K562 (cell line): ENCODE measurements at regions not wholly inside any gene's neighbourhood (a gene's known extent, or its start where the extent isn't known, plus 50 kb on each side); places are given as distances from the start of the nearest gene placed in this dataset.

Source experiments
- ATAC-seq: fragments of 200-7000 bp; cut with Tn5 transposase; 3 replicates; pipeline ENCODE4 v1.9.1; 2020; ENCODE audit warnings: moderate library complexity
- BruUV-seq: library from RNA; stranded (reverse); fragments of 400-500 nt; replicated peaks from 2 replicates; lab custom pipeline; 2021; lab: Mats Ljungman, UMichigan
- CTCF ChIA-PET: fragments of 300-600 bp; formaldehyde crosslinking; extraction: SDS; loops from one replicate; lab custom pipeline; 2021; ENCODE audit warnings: low intra/inter-chr PET ratio; lab: Yijun Ruan, JAX
- POLR2A ChIA-PET: fragments of 300-600, 350-650 bp; sonication (Branson Sonifier 250); formaldehyde crosslinking; extraction: SDS; loops from one replicate; lab custom pipeline; 2021; ENCODE audit warnings: antibody characterized with exemption, inconsistent platforms; lab: Yijun Ruan, JAX
- DNase-seq, 4 experiments: peaks; one replicate each; pipeline versions ENCODE4 v3.0.0 to v3.0.0-alpha.2; 2011 to 2018; ENCODE audit warnings: low spot score in 3 of 4, mixed read lengths in 3 of 4; ENCODE audit errors: extremely low read depth in 1 of 4
- FAIRE-seq: peaks from 2 replicates; lab custom pipeline; 2011; peaks lifted over from hg19 to GRCh38; lab: Jason Lieb, UNC
- H2AFZ ChIP-seq: 2 replicates; pipeline ENCODE4 v1.6.0; 2011; ENCODE audit warnings: low read depth, low read length, control low read depth, inconsistent platforms
- H3K27ac ChIP-seq: fragments of 200-600 bp; 3 replicates; pipeline ENCODE4 v1.8.0; 2011; ENCODE audit warnings: low read depth, mild to moderate bottlenecking, control low read depth, inconsistent platforms, low read length, moderate library complexity, mixed read lengths; ENCODE audit errors: extremely low read depth
- H3K27me3 ChIP-seq, 2 experiments: fragments of 300-600 bp in 1 of 2; 2 replicates in 1 of 2; 3 replicates in 1 of 2; pipeline versions ENCODE4 v1.6.0 to v1.8.0; 2011; ENCODE audit warnings: inconsistent platforms in 2 of 2, low read length in 2 of 2, mild to moderate bottlenecking in 1 of 2, mixed read lengths in 1 of 2, moderate library complexity in 1 of 2; ENCODE audit not compliant: control insufficient read depth in 2 of 2, insufficient read depth in 2 of 2
- H3K36me3 ChIP-seq: fragments of 300-600 bp; 3 replicates; pipeline ENCODE4 v1.8.0; 2011; ENCODE audit warnings: mild to moderate bottlenecking, low read length, inconsistent platforms; ENCODE audit not compliant: control insufficient read depth, insufficient read depth
- H3K4me1 ChIP-seq, 2 experiments: fragments of 200-600 bp in 1 of 2; replicated peaks in 1 of 2; 2 replicates in 1 of 2; 3 replicates in 1 of 2; pipeline versions ENCODE4 v1.5.1 to v1.8.0; 2011; ENCODE audit warnings: inconsistent platforms in 2 of 2, low read length in 2 of 2, mild to moderate bottlenecking in 1 of 2, mixed read lengths in 1 of 2, moderate library complexity in 1 of 2; ENCODE audit not compliant: control insufficient read depth in 2 of 2, insufficient read depth in 2 of 2
- H3K4me2 ChIP-seq: 2 replicates; pipeline ENCODE4 v1.6.1; 2011; ENCODE audit warnings: low read length, control low read depth, inconsistent platforms, mixed read lengths; ENCODE audit not compliant: insufficient read depth
- H3K4me3 ChIP-seq: fragments of 200-600 bp; sonication (generic), shearing (Covaris generic); 2 replicates; pipeline ENCODE4 v1.5.1; 2016; ENCODE audit warnings: control low read depth, inconsistent platforms
- H3K79me2 ChIP-seq: fragments of 200-600 bp; 3 replicates; pipeline ENCODE4 v1.8.0; 2011; ENCODE audit warnings: low read length, inconsistent platforms; ENCODE audit not compliant: control insufficient read depth, insufficient read depth
- H3K9ac ChIP-seq, 2 experiments: 2 replicates each; pipeline versions ENCODE4 v1.6.0 to v1.6.1; 2011; ENCODE audit warnings: low read depth in 2 of 2, low read length in 2 of 2, control low read depth in 1 of 2, inconsistent platforms in 1 of 2, mild to moderate bottlenecking in 1 of 2, mixed read lengths in 1 of 2; ENCODE audit not compliant: insufficient read depth in 1 of 2
- H3K9me1 ChIP-seq: one replicate; pipeline ENCODE4 v1.6.0; 2011; ENCODE audit warnings: inconsistent platforms, mild to moderate bottlenecking, low read length, moderate library complexity; ENCODE audit not compliant: control insufficient read depth, insufficient read depth
- H3K9me3 ChIP-seq: replicated peaks from 2 replicates; pipeline ENCODE4 v1.5.1; 2011; ENCODE audit warnings: low read depth, low read length, inconsistent platforms; ENCODE audit not compliant: control insufficient read depth, insufficient read depth
- H4K20me1 ChIP-seq: replicated peaks from 2 replicates; pipeline ENCODE4 v1.6.1; 2011; ENCODE audit warnings: low read length, inconsistent platforms, mixed read lengths; ENCODE audit not compliant: control insufficient read depth, insufficient read depth
- BRD9 ChIP-seq: fragments of 450-650 bp; IDR thresholded peaks from 2 replicates; pipeline ENCODE4 v1.6.1; 2018; ENCODE audit warnings: low read depth; ENCODE audit not compliant: partially characterized antibody
- CCAR2 ChIP-seq: fragments of 200-400 bp; formaldehyde crosslinking; IDR thresholded peaks from 2 replicates; pipeline ENCODE4 v1.6.1; 2017; ENCODE audit warnings: mild to moderate bottlenecking, low read depth, low read length
- FOXP4 ChIP-seq: sonication (generic); formaldehyde crosslinking; IDR thresholded peaks from 2 replicates; pipeline ENCODE4 v1.8.0; 2022; ENCODE audit warnings: mild to moderate bottlenecking, missing genetic modification reagents, borderline replicate concordance
- GABPB2 ChIP-seq: fragments of 250-450 bp; sonication (Bioruptor Pico); conservative IDR thresholded peaks from 2 replicates; pipeline ENCODE4 v1.5.1; 2021; ENCODE audit warnings: mild to moderate bottlenecking
- HEY1 ChIP-seq: fragments of 250-450 bp; sonication (Bioruptor Pico); IDR thresholded peaks from 2 replicates; pipeline ENCODE4 v1.5.0; 2020; ENCODE audit warnings: mild to moderate bottlenecking, moderate library complexity, borderline replicate concordance
- HMG20A ChIP-seq: fragments of 450-650 bp; formaldehyde crosslinking; conservative IDR thresholded peaks from 2 replicates; pipeline ENCODE4 v1.4.0; 2020; ENCODE audit warnings: mild to moderate bottlenecking, mixed read lengths
- MCM7 ChIP-seq, 2 experiments: fragments of 450-650 bp; IDR thresholded peaks; 2 replicates each; pipeline ENCODE4 v1.6.1; 2016 to 2018
- MYC ChIP-seq, 2 experiments: fragments of 250-450 bp in 1 of 2; sonication (Bioruptor Pico) in 1 of 2; IDR thresholded peaks; 2 replicates each; pipeline versions ENCODE4 v1.5.1 to v1.6.1; 2012 to 2021; ENCODE audit warnings: low read depth in 2 of 2, borderline replicate concordance in 1 of 2, improper control_type of control experiment in 1 of 2, low read length in 1 of 2, mild to moderate bottlenecking in 1 of 2, moderate library complexity in 1 of 2
- NR0B1 ChIP-seq: fragments of 450-650 bp; IDR thresholded peaks from one replicate; pipeline ENCODE4 v1.6.1; 2018; ENCODE audit warnings: mild to moderate bottlenecking, moderate library complexity; ENCODE audit not compliant: partially characterized antibody
- SAFB ChIP-seq: fragments of 200-400 bp; formaldehyde crosslinking; IDR thresholded peaks from 2 replicates; pipeline ENCODE4 v1.6.1; 2017; ENCODE audit warnings: low read depth, low read length, borderline replicate concordance
- SIRT6 ChIP-seq: IDR thresholded peaks from one replicate; pipeline ENCODE4 v1.6.1; 2012; ENCODE audit warnings: low read depth, mild to moderate bottlenecking, control low read depth, inconsistent platforms, low read length, moderate library complexity
- ZBTB17 ChIP-seq: fragments of 450-650 bp; formaldehyde crosslinking; IDR thresholded peaks from 2 replicates; pipeline ENCODE4 v1.4.0; 2020; ENCODE audit warnings: mild to moderate bottlenecking
- ZBTB34 ChIP-seq: fragments of 250-450 bp; sonication (Bioruptor Pico); IDR thresholded peaks from 2 replicates; pipeline ENCODE4 v1.8.0; 2021; ENCODE audit warnings: mild to moderate bottlenecking, moderate library complexity
- ZFP36 ChIP-seq: fragments of 150-350 bp; IDR thresholded peaks from 2 replicates; pipeline ENCODE4 v1.6.1; 2018; ENCODE audit warnings: low read length, low read depth; ENCODE audit not compliant: partially characterized antibody
- ZNF143 ChIP-seq: sonication (generic); formaldehyde crosslinking; IDR thresholded peaks from 2 replicates; pipeline ENCODE4 v1.9.0; 2022; ENCODE audit warnings: mild to moderate bottlenecking, missing genetic modification reagents
- ZNF79 ChIP-seq: fragments of 250-450 bp; sonication (Bioruptor Pico); IDR thresholded peaks from 2 replicates; pipeline ENCODE4 v1.4.0; 2020; ENCODE audit warnings: low read depth, mild to moderate bottlenecking, moderate library complexity
- WGBS: fragments of 100-300 bp; shearing (Covaris generic); methylation state at CpG from one replicate; pipeline ENCODE4 v1.1.6; 2016; ENCODE audit warnings: low coverage, mixed read lengths; ENCODE audit not compliant: insufficient coverage; ENCODE audit errors: missing lambda C conversion rate; 5-methylcytosine and 5-hydroxymethylcytosine counted together
- in situ Hi-C: fragments of 300-500 bp; cut with MboI; formaldehyde crosslinking; loops from 4 replicates; pipeline ENCODE4 v1.15.0; 2018; ENCODE audit warnings: inconsistent platforms, mixed read lengths
- intact Hi-C: fragments of 100-400 bp; cut with micrococcal nuclease; formaldehyde crosslinking; loops from 2 replicates; pipeline ENCODE4 v1.14.2; 2022

- CTCF ChIA-PET, result no interaction called here
- intact Hi-C loops (no loop called here), in situ Hi-C loops (no loop called here)
- no peaks in the 10 kb centered on the region for H3K9me3 ChIP-seq
- ATAC-seq (no peak), FAIRE-seq (no peak), DNase-seq (no peak)
- no peaks in the 10 kb centered on the region for H4K20me1 ChIP-seq
- H3K4me3 ChIP-seq, result no peak overlapping the region
- H3K4me2 ChIP-seq, result no peak overlapping the region
- POLR2A ChIA-PET, result interaction anchor here (0.6 kb wide), 1 partner anchor 21 kb away, joined by 4 read pairs; no protein-coding TSS in a partner anchor
- H3K9ac ChIP-seq, result no peak overlapping the region
- no peaks in the 10 kb centered on the region for H3K79me2 ChIP-seq
- no peak overlapping the region for H2AFZ ChIP-seq
- no peaks in the 10 kb centered on the region for H3K9me1 ChIP-seq
- TF ChIP-seq GABPB2 (CRISPR knock-in tag), result no peak
- TF ChIP-seq HMG20A (CRISPR knock-in tag), result no peak
- no peak for TF ChIP-seq MYC (IDR thresholded peaks at IDR 0.05; ENCODE audit: low read depth, low read length)
- TF ChIP-seq MYC (CRISPR knock-in tag; IDR thresholded peaks at IDR 0.05; ENCODE audit: borderline replicate concordance, low read depth), result no peak
- TF ChIP-seq ZNF79 (CRISPR knock-in tag), result no peak
- no peak for TF ChIP-seq CCAR2
- no peak for TF ChIP-seq ZFP36
- no peak for TF ChIP-seq BRD9
- no peak for TF ChIP-seq HEY1 (CRISPR knock-in tag)
- no peak for TF ChIP-seq ZNF143 (CRISPR knock-in tag)
- no peak for TF ChIP-seq ZBTB17 (CRISPR knock-in tag)
- TF ChIP-seq SIRT6, result no peak
- no peak for TF ChIP-seq ZBTB34 (CRISPR knock-in tag)
- no peak for TF ChIP-seq NR0B1
- no peak for TF ChIP-seq FOXP4 (CRISPR knock-in tag)
- TF ChIP-seq MCM7 (IDR thresholded peaks at IDR 0.05), result no peak
- TF ChIP-seq SAFB, result no peak
- no TSS peak for BruUV-seq
- 81% methylated on average over 3 of the region's 3 CpGs for WGBS
- no peaks in the 10 kb centered on the region for H3K36me3 ChIP-seq
- H3K27me3 ChIP-seq, result no peaks in the 10 kb centered on the region
- H3K4me1 ChIP-seq, result no peaks in the 10 kb centered on the region
- H3K27ac ChIP-seq, result no peak overlapping the region
Observed at GRCh38 chr14:50022661-50023060, 93.7 kb downstream of the VCPKMT start.
